ENCODE measurements at regions not wholly inside any gene's neighbourhood (a gene's known extent, or its start where the extent isn't known, plus 50 kb on each side); places are given as distances from the start of the nearest gene placed in this dataset.
"Not testable (repeated sequence)": the region's sequence is repeated elsewhere in the genome, so short reads cannot be mapped to it uniquely, and the experiment has no call there.

DNA sequence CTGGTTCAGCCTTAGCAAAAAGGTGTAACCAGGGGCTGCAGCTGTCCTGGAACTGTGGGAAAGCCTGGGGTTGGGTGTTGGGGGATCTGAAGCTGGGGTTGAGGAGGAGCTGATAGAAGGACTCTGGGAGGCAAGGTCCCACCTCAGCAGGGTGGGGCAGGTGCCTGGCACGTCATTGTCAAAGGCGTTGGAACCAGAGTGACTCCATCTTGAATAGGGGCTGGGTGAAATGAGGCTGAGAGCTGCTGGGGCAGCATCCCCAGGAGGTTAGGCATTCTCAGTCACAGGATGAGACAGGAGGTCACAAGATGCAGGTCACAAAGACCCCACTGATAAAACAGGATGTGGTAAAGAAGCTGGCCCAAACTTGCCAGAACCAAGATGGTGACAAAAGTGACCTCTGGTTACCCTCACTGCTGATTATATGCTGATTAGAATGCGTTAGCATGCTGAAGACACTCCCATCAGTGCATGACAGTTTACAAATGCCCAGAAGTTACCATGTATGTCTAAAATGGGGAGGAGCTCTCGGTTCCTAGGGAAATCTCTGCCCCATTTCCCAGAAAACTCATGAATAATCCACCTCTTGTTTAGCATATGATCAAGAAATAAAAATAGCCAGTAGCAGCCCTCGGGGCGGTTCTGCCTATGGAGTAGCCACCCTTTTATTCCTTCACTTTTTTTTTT is 85.4 kb downstream of the IER5 start:
- DNase-seq, result no peak

DNA sequence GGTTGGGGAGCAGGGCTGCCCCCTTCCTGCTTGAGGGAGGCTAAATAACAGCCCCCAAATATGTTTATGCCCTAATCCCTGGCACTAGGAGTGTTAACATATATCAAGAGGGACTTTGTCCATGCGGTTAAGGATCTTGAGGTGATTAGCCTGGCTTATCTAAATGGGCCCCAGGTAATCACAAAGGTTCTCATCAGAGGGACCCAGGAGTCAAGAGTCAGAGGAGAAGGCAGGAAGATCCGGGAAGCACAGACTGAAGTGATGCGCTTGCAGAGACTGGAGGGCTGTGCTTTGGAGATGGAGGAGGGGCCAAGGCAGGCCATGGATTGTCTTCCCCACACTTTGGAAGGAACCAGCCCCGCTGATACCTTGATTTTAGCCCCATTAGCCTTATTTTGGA is 86.4 kb downstream of the IER5 start:
- no peak for DNase-seq

DNA sequence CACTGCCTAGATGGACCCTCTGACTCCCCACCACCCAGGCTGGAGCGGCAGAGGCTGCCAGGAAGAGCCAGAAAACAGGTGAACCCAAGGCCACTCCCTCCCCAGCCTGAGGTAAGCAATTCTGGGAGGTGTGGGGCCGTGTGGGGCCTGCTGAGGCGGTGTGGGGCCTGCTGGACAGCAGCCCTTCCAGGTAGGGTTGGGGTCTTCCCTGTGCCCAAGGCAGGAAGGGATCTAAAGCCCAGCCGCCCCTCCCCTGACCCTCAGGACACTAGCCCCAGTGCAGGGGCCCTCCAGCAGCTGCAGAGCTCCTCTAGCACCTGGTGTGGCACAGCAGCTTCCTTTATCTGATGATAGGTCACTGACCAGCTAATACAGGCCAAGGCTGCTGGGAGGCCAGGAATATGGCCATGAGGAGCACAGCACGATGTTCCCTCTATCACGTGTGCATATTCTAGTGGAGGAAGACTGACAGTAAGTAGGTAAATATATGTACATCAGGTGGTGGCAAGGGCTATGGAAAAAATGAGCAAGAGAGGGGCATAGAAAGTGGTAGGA is 86.9 kb downstream of the IER5 start:
- no peak for DNase-seq

DNA sequence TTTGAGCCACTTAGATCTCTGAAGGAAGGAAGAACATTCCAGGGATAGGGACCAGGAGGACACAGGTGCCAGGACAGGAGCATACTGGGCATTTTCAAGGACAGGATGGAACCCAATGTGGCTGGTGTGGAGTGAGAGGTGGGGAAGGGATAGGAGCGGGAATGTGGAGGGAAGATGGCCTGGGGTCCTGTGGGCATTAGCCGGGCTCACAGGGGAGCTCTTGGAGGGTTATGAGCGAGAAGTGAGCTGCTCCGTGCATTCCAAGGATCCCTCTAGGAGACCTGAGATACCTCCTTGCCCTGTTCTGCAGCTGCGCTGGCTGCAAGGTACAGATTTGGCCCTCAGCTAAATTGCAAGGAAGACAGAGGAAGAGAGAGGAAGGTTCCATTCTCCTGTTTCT is 87.5 kb downstream of the IER5 start:
- no peak for DNase-seq

DNA sequence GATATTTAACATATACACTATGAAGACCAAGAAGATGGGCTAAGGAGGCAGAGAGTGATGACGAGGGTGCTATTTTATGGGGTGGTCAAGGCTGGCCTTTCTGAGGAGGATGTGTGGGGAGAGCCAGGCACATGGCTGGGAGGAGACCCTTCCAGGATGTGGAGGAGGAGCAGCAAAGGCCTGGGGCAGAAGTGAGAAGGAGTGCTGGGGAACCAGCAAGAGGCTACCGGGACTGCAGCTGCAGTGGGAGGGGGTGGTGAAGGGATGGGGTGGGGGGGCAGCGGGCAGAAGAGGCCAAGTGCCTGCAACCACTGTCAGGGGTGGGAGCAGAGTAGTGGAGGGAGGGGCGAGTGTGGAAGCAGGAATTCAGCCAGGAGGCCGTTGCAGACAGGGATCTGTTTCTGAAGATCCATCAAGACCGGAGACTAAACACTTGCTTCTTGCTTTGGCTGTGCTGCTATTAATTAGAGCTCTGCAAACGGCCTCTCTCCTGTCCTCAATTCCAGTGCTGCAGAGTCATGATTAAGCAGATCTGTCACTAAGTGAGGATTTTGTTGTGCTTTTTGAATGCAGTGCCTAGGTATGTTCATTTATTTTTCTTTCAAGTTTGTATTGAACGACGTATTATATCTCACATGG is 89.9 kb downstream of the IER5 start:
- DNase-seq, result no peak

DNA sequence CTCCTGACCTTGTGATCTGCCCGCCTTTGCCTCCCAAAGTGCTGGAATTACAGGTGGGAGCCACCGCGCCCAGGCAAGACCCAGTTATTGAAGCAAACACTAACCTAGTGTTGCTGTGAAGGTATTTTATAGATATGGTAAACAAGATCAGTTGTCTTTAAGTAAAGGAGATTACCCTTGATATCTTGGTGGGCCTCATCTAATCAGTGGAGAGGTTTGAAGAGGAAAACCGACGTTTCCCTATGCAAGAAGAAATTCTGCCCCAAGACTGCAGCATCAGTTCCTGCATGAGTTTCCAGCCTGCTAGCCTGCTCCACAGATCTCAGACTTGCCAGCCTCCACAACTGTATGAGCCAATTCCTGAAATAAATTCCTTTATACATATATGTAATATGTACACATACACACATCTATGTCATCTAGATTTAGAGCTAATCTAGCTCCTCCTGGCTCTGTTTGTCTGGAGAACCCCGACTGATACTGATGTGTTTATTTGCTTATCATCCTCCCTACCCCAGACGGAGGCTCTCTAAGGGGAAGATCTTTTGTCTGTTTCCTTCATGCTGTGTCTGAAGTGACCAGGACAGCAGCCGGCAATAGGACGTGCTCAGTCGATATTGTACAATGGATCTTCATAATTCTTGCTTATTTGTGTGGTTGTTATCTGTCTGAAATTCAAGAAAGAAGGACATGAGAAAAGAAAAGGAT is 90.9 kb downstream of the IER5 start:
- no peak for DNase-seq

- no peak for DNase-seq
These were observed 91.5 kb downstream of the IER5 start for GRCh38 chr1:181179987-181180365.

GRCh38 chr1:181180407-181181031 is 92.0 kb downstream of the IER5 start:
- DNase-seq, result no peak

GRCh38 chr1:181181792-181182585 is 93.5 kb downstream of the IER5 start:
- no peak for DNase-seq

- no peak for DNase-seq
These were observed 96.1 kb downstream of the IER5 start for GRCh38 chr1:181184621-181185020.

DNA sequence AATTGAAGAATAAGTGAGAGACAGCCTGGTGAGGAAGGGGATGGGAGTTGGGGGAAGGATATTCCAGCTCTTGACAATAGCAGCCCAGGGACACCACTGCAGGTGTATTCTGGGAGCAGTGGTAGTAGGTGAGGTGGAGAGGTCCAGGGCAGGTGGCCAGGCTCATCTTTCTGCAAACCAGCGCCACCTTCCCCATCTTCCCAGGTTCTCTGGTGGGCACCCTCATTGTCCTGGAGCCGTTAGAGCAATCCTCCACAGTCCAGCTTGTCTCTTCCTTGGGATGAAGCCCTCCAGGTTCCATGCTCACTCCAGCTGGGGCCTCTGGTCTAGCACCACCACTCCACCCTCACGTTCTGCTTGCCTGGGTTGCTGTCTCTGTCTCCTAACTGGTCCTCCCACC is 97.0 kb downstream of the IER5 start:
- no peak for DNase-seq

DNA sequence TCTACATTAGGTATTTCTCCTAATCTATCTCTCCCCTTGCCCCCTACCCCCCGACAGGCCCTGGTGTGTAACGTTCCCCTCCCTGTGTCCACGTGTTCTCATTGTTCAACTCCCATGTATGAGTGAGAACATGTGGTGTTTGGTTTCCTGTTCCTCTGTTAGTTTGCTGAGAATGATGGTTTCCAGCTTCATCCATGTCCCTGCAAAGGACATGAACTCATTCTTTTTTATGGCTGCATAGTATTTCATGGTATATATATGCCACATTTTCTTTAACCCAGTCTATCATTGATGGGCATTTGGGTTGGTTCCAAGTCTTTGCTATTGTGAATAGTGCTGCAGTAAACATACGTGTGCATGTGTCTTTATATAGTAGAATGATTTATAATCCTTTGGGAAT is 97.6 kb downstream of the IER5 start:
- DNase-seq, result not testable (repeated sequence)

DNA sequence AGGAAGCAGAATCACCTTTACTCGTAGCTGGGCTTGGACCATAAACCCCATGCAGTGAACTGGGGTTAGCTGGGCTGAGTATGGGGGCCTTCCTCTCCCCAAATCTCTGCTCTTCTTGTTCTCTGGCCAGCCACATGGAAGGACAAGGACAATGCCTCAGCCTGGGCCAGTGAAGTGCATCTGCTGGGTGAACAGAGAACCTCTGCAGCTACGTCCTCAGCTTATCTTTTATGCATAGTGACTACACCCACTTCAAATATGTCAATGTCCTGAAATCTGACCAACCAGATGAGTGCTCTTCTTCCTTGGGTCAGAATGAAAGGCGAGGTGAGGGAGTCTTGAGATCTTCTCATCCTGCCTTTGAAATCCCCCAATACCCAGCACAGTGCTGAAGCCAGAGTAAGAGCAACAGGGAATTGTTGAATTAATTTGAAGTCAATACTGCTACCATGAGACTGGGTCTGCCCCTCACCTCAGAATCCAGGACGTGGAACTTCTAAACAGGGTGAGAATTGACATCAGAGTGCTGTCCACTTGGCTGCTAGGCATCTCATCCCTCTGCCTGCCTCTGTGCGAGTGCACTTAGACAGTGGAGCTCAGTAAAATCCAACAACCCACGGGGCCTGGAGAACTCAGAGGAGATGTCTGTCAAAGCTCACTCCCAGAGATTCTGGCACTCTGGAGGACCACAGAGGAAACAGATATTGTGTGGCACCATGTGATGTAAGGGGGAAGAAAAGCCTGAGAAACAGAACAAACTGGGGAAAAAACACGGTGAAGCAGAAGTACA is 99.0 kb downstream of the IER5 start:
- no peak for DNase-seq

DNA sequence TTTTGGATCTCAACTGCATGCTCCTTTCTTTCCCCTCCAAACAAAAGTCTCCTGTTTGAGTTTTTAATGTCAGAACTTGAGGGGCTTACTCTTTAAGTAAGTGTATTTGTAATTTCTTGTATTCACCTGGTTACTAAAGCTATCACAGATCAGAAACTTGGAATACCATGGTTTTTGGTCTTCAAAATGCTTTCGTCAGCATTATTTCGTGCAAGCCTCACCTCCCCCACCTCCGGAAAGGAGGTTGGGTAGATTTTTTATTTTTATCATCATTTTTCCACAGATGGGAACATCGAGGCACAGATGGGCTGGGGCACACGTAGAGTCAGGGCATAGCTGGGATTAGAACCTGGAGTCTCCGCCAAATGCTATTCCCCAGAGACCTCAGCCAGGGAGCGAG is 100.7 kb downstream of the IER5 start:
- no peak for DNase-seq

DNA sequence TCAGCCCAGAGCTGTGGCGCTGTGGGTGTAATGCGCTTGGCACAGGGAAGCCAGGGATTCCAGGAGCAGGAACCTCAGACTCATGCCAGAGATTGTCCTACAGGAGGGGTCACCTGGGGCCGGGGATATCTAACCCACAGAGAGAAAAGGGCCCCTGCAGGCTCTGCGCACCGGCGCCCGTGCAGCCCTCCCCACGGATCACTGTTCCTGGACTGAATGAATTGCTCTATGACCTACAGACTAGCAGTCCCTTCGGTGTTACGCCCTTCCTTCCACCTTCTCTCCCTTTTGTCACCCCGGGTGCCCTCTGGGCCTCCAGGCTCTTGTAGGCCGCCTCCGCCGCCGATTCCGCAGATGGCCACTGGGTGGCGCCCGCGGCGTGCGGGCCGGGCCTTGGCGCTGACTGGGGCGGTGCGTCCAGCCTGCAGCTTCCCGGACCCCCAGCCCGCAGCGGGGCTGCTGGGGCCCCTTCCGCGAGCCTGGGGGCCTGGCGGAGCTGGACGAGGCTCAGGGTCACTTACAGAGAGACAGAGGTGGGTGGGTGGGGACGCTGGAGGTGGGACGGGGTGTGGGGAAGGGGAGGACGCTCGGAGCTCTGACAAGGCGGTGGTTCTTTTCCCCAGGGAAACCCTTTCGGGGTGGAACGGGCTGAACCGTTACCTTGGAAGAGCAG is 101.3 kb downstream of the IER5 start:
- DNase-seq, result no peak

GRCh38 chr1:181190364-181191035 is 102.0 kb downstream of the IER5 start:
- no peak for DNase-seq

DNA sequence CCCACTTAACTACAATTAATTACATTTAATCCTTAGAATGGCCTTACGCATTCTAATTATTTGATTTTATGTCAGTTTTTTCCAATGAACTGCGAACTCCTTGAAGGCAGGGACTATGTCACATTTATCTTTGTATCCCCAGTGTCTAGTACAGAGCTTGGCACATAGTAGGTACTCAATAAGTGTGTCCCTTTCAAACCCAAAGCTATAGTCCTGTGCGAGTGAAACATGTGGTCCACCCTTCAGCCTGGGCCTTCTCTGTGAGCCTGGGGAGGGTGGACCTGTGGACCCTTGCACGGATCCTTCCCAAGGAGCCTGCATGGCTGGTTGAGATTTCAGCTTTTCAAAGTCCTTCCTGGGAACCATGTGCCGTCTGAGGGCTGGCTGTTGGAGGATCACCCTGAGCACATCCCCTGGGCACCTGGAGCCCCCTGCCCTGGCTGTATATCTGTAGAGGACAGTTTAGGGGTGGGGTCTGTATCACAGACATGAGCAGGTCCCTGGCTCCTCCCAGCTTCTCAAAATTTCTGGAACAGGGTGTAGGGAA is 103.1 kb downstream of the IER5 start:
- DNase-seq, result no peak

DNA sequence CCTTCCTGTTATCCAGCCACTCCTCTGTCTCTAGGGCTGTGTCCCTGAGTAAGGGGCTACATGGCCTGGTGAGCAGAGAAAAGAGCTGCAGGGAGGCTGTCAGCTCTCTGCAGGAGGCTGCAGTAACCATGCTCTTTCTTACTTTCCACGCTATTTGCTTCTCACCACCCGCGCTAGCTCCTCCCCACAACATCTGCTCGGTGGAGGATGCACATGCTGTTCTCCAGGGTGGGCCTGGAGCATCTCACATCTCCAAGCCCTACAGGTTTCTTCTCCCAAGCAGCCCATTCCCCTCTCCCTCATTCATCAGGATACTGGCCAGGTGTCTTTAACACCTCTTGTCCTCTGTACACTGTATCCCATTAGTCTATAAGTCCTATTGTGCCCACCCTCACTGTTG is 103.8 kb downstream of the IER5 start:
- no peak for DNase-seq

GRCh38 chr1:181202986-181203555 is 114.6 kb downstream of the IER5 start:
- DNase-seq, result no peak

GRCh38 chr1:181204530-181204929 is 116.0 kb downstream of the IER5 start:
- no peak for DNase-seq

Data from SHP77 treated with DMSO at 0.1 percent for 48 hours (cell line).